MM.1S (cell line): ENCODE measurements at regions not wholly inside any gene's neighbourhood (a gene's known extent, or its start where the extent isn't known, plus 50 kb on each side); places are given as distances from the start of the nearest gene placed in this dataset.

Experiments used
- EZH2 ChIP-seq: fragments of 300-600 bp; sonication (generic); optimal IDR thresholded peaks from 2 replicates; pipeline ENCODE3; 2017; ENCODE audit warnings: low read depth, mild to moderate bottlenecking, antibody characterized with exemption, low read length, mixed read lengths
- TF ChIP-seq, protein P1 (sequence below): fragments of 300-600 bp; sonication (generic); IDR thresholded peaks from 2 replicates; pipeline ENCODE4 v1.5.1; 2016; ENCODE audit warnings: antibody characterized with exemption, low read length, mixed read lengths

DNA sequence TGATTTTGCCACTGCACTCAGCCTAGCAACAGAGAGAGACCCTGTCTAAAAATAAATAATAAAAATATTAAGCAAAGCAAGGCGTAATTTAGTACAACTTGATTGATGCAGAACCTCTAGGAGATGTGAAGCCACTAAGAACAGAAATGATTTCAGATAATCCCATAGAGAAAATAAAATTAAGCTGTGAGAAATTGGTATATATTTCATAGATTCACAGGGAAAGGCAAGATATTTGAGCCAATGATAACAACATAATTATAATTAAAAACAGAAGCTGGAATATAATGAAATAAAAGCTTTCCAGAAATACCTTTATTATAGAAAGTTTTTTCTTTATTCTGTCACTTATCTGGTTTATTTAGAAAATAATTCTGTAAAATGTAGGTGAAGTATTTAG, 88.9 kb upstream of the GULP1 start:
- TF ChIP-seq, protein P1, sequence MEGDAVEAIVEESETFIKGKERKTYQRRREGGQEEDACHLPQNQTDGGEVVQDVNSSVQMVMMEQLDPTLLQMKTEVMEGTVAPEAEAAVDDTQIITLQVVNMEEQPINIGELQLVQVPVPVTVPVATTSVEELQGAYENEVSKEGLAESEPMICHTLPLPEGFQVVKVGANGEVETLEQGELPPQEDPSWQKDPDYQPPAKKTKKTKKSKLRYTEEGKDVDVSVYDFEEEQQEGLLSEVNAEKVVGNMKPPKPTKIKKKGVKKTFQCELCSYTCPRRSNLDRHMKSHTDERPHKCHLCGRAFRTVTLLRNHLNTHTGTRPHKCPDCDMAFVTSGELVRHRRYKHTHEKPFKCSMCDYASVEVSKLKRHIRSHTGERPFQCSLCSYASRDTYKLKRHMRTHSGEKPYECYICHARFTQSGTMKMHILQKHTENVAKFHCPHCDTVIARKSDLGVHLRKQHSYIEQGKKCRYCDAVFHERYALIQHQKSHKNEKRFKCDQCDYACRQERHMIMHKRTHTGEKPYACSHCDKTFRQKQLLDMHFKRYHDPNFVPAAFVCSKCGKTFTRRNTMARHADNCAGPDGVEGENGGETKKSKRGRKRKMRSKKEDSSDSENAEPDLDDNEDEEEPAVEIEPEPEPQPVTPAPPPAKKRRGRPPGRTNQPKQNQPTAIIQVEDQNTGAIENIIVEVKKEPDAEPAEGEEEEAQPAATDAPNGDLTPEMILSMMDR, result no peak
- TF ChIP-seq EZH2, result no peak
